ENCODE measurements at regions not wholly inside any gene's neighbourhood (a gene's known extent, or its start where the extent isn't known, plus 50 kb on each side); places are given as distances from the start of the nearest gene placed in this dataset.

DNA sequence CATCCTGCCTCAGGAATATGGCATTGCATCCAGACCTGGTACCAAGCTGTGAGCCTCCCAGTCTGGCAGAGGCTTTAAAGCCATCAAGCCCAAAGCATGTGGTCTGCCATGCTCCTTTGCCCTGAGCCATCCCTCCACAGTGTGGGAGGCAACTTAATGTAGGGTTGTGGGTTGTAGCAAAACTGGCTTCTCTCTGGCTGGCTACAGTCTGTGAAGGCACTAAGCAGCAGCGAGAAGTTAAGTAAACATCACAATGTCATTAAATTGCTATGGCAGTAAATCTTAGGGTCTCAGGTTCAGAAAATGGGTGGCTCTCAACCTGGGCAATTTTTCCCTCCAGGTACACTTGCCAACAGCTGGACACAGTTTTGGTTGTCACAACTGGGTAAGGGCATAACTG is 472.9 kb downstream of the PREX1 start:
- no peaks in the 10 kb centered on the region for H3K27me3 ChIP-seq (ENCODE audit: insufficient read depth, poor library complexity, severe bottlenecking)
- H3K4me3 ChIP-seq (replicated peaks; ENCODE audit: insufficient read depth, low read length): no peak overlapping the region
- TF ChIP-seq, protein P1, sequence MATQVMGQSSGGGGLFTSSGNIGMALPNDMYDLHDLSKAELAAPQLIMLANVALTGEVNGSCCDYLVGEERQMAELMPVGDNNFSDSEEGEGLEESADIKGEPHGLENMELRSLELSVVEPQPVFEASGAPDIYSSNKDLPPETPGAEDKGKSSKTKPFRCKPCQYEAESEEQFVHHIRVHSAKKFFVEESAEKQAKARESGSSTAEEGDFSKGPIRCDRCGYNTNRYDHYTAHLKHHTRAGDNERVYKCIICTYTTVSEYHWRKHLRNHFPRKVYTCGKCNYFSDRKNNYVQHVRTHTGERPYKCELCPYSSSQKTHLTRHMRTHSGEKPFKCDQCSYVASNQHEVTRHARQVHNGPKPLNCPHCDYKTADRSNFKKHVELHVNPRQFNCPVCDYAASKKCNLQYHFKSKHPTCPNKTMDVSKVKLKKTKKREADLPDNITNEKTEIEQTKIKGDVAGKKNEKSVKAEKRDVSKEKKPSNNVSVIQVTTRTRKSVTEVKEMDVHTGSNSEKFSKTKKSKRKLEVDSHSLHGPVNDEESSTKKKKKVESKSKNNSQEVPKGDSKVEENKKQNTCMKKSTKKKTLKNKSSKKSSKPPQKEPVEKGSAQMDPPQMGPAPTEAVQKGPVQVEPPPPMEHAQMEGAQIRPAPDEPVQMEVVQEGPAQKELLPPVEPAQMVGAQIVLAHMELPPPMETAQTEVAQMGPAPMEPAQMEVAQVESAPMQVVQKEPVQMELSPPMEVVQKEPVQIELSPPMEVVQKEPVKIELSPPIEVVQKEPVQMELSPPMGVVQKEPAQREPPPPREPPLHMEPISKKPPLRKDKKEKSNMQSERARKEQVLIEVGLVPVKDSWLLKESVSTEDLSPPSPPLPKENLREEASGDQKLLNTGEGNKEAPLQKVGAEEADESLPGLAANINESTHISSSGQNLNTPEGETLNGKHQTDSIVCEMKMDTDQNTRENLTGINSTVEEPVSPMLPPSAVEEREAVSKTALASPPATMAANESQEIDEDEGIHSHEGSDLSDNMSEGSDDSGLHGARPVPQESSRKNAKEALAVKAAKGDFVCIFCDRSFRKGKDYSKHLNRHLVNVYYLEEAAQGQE (IDR thresholded peaks at IDR 0.05; ENCODE audit: insufficient replicate concordance, low read depth): no peak
- TF ChIP-seq GABPA (IDR thresholded peaks at IDR 0.05; ENCODE audit: low read depth): no peak
- no peak for TF ChIP-seq POLR2AphosphoS5 (IDR thresholded peaks at IDR 0.05; ENCODE audit: low read depth)
- TF ChIP-seq, protein P2, sequence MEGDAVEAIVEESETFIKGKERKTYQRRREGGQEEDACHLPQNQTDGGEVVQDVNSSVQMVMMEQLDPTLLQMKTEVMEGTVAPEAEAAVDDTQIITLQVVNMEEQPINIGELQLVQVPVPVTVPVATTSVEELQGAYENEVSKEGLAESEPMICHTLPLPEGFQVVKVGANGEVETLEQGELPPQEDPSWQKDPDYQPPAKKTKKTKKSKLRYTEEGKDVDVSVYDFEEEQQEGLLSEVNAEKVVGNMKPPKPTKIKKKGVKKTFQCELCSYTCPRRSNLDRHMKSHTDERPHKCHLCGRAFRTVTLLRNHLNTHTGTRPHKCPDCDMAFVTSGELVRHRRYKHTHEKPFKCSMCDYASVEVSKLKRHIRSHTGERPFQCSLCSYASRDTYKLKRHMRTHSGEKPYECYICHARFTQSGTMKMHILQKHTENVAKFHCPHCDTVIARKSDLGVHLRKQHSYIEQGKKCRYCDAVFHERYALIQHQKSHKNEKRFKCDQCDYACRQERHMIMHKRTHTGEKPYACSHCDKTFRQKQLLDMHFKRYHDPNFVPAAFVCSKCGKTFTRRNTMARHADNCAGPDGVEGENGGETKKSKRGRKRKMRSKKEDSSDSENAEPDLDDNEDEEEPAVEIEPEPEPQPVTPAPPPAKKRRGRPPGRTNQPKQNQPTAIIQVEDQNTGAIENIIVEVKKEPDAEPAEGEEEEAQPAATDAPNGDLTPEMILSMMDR (IDR thresholded peaks at IDR 0.05; ENCODE audit: insufficient read depth, low read length): no peak
- no peak for TF ChIP-seq SPI1 (IDR thresholded peaks at IDR 0.05; ENCODE audit: borderline replicate concordance, low read depth)
- DNase-seq (ENCODE audit: low read depth in 1 of 2, low spot score in 1 of 2): no peak
- H3K27ac ChIP-seq (replicated peaks): no peak overlapping the region

DNA sequence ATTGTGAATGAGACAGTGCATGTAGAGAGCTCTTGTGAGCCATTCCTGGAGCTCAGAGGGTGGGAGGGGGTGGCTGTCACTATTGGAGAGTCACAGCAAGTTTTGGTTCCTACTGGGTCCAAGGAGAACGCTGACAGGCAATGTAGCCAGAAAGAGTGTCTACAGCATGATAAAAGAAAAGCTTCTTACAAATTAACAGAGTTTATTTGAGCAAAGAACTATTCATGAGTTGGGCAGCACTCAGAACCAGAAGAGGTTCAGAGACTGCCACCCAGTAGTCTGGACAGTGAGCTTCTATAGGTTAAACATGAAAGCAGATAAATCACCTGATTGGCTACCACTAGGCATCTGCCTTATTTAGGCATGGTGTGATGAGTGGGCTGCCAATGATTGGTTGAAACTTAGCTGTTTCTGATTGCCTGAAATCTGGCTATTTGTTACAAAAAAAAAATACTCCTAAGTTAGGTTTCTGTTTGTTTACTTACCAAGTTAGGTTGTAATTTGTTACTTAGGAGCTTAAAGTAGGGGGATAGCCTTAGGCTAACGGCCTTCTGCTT is 473.4 kb downstream of the PREX1 start:
- TF ChIP-seq SPI1 (IDR thresholded peaks at IDR 0.05; ENCODE audit: borderline replicate concordance, low read depth): no peak
- TF ChIP-seq, protein P2 (IDR thresholded peaks at IDR 0.05; ENCODE audit: insufficient read depth, low read length): no peak
- no peak for TF ChIP-seq POLR2AphosphoS5 (IDR thresholded peaks at IDR 0.05; ENCODE audit: low read depth)
- no peak for TF ChIP-seq GABPA (IDR thresholded peaks at IDR 0.05; ENCODE audit: low read depth)
- TF ChIP-seq, protein P1 (IDR thresholded peaks at IDR 0.05; ENCODE audit: insufficient replicate concordance, low read depth): no peak
- no peak overlapping the region for H3K27ac ChIP-seq (replicated peaks)
- no peak for DNase-seq (ENCODE audit: low read depth in 1 of 2, low spot score in 1 of 2)

DNA sequence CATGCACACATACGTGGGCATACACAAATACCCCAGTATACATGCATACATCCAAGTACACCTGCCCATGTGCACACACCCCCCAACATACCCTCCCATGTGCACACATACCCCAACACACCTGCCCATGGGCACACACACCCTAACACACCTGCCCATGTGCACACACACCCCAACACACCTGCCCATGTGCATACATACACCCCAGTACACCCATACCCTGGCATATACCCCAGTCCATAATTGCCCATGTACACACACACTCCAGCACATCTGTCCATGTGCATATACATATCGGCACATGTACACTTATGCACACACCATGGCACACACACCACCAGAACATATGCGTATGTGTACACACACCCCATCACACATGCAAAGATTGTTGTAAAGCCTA is 475.2 kb downstream of the PREX1 start:
- no peak for DNase-seq (ENCODE audit: low read depth in 1 of 2, low spot score in 1 of 2)
- TF ChIP-seq SPI1 (IDR thresholded peaks at IDR 0.05; ENCODE audit: borderline replicate concordance, low read depth) (no peak), GABPA (IDR thresholded peaks at IDR 0.05; ENCODE audit: low read depth) (no peak)
- H3K27ac ChIP-seq (replicated peaks): no peak overlapping the region
- no peaks in the 10 kb centered on the region for H3K27me3 ChIP-seq (ENCODE audit: insufficient read depth, poor library complexity, severe bottlenecking)
- no peak overlapping the region for H3K4me3 ChIP-seq (replicated peaks; ENCODE audit: insufficient read depth, low read length)

More for the DNA sequence above, 473.4 kb downstream of the PREX1 start:
- Histone ChIP-seq H3K4me3 (replicated peaks; ENCODE audit: insufficient read depth, low read length) (no peak overlapping the region), H3K27me3 (ENCODE audit: insufficient read depth, poor library complexity, severe bottlenecking) (no peaks in the 10 kb centered on the region)

DNA sequence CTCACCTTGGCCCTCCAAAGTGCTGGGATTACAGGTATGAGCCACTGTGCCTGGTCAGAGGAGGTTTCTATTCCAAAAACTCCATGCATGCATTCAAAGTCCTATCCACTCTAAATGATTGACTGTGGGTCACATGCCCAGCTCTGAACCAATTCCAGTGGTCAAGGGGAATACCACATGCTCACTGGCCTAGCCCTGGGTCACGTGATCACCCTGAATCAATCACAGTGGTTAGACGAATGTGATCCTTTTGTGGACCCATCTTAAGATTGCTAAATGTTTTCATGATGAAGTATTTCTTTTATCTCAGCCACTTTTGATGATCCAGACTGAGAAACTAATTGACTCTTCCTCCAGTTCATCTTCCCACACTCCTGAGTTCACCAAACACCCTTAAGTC is 475.8 kb downstream of the PREX1 start:
- no peak for DNase-seq (ENCODE audit: low read depth in 1 of 2, low spot score in 1 of 2)
- H3K27ac ChIP-seq (replicated peaks): no peak overlapping the region
- TF ChIP-seq, protein P1 (IDR thresholded peaks at IDR 0.05; ENCODE audit: insufficient replicate concordance, low read depth): no peak
- TF ChIP-seq, protein P2 (IDR thresholded peaks at IDR 0.05; ENCODE audit: insufficient read depth, low read length): no peak
- no peak for TF ChIP-seq SPI1 (IDR thresholded peaks at IDR 0.05; ENCODE audit: borderline replicate concordance, low read depth)
- no peak for TF ChIP-seq POLR2AphosphoS5 (IDR thresholded peaks at IDR 0.05; ENCODE audit: low read depth)
- no peak for TF ChIP-seq GABPA (IDR thresholded peaks at IDR 0.05; ENCODE audit: low read depth)
- H3K27me3 ChIP-seq (ENCODE audit: insufficient read depth, poor library complexity, severe bottlenecking): no peaks in the 10 kb centered on the region
- no peak overlapping the region for H3K4me3 ChIP-seq (replicated peaks; ENCODE audit: insufficient read depth, low read length)
